GM23338 (cell line): ENCODE measurements at regions not wholly inside any gene's neighbourhood (a gene's known extent, or its start where the extent isn't known, plus 50 kb on each side); places are given as distances from the start of the nearest gene placed in this dataset.

Source experiments
- ATAC-seq: fragments of 200-7000 bp; cut with Tn5 transposase; 3 replicates; pipeline ENCODE4 v1.9.1; 2020
- DNase-seq: peaks from one replicate; pipeline ENCODE4 v3.0.0-alpha.2; 2015; ENCODE audit warnings: low spot score
- H2AFZ ChIP-seq: fragments of 200-600 bp; sonication (generic); 2 replicates; pipeline ENCODE4 v1.8.0; 2016; ENCODE audit warnings: antibody characterized with exemption, mild to moderate bottlenecking, moderate library complexity
- H3F3A ChIP-seq: fragments of 200-600 bp; sonication (generic); replicated peaks from 2 replicates; pipeline ENCODE4 v1.8.0; 2017; ENCODE audit warnings: antibody characterized with exemption, mixed run types, low read depth
- H3K27ac ChIP-seq: fragments of 200-600 bp; sonication (generic); 2 replicates; pipeline ENCODE4 v1.6.1; 2016; ENCODE audit warnings: low read depth
- H3K27me3 ChIP-seq: fragments of 200-600 bp; sonication (generic); 2 replicates; pipeline ENCODE4 v1.8.0; 2016; ENCODE audit warnings: mild to moderate bottlenecking, mixed run types, moderate library complexity; ENCODE audit not compliant: insufficient read depth
- H3K36me3 ChIP-seq: fragments of 200-600 bp; sonication (generic); 2 replicates; pipeline ENCODE4 v1.8.0; 2016; ENCODE audit warnings: mild to moderate bottlenecking; ENCODE audit not compliant: insufficient read depth
- H3K4me1 ChIP-seq: fragments of 200-600 bp; sonication (generic); 2 replicates; pipeline ENCODE4 v1.8.0; 2016; ENCODE audit warnings: mild to moderate bottlenecking, moderate library complexity; ENCODE audit not compliant: insufficient read depth
- H3K4me2 ChIP-seq: fragments of 200-600 bp; sonication (generic); 2 replicates; pipeline ENCODE4 v1.7.1; 2017; ENCODE audit warnings: mixed run types
- H3K4me3 ChIP-seq: fragments of 200-600 bp; sonication (generic); 2 replicates; pipeline ENCODE4 v1.6.1; 2016; ENCODE audit warnings: mixed run types
- H3K79me2 ChIP-seq: fragments of 200-600 bp; sonication (generic); replicated peaks from 2 replicates; pipeline ENCODE4 v1.8.0; 2017; ENCODE audit warnings: mild to moderate bottlenecking; ENCODE audit not compliant: insufficient read depth
- H3K9me2 ChIP-seq: fragments of 200-600 bp; sonication (generic); 2 replicates; pipeline ENCODE4 v1.8.0; 2017; ENCODE audit not compliant: insufficient read depth
- H4K20me1 ChIP-seq: fragments of 200-600 bp; sonication (generic); replicated peaks from 2 replicates; pipeline ENCODE4 v1.8.0; 2017; ENCODE audit warnings: mild to moderate bottlenecking; ENCODE audit not compliant: insufficient read depth
- H3K27ac Mint-ChIP-seq: 2 replicates; pipeline ENCODE4 v1.8.0; 2020; ENCODE audit warnings: inconsistent platforms, mild to moderate bottlenecking, moderate library complexity, mixed read lengths
- H3K27me3 Mint-ChIP-seq: 3 replicates; pipeline ENCODE4 v1.8.0; 2022; ENCODE audit warnings: low read depth, mild to moderate bottlenecking, moderate library complexity, mixed read lengths, inconsistent platforms; ENCODE audit not compliant: insufficient read depth, poor library complexity
- H3K36me3 Mint-ChIP-seq: 3 replicates; pipeline ENCODE4 v1.8.0; 2021; ENCODE audit warnings: low read depth, mild to moderate bottlenecking, inconsistent platforms, moderate library complexity, mixed read lengths
- H3K4me1 Mint-ChIP-seq: 3 replicates; pipeline ENCODE4 v1.8.0; 2020; ENCODE audit warnings: mild to moderate bottlenecking, inconsistent platforms, mixed read lengths
- H3K4me3 Mint-ChIP-seq: 3 replicates; pipeline ENCODE4 v1.8.0; 2021; ENCODE audit warnings: moderate library complexity, mild to moderate bottlenecking, inconsistent platforms, mixed read lengths
- H3K9me3 Mint-ChIP-seq: 3 replicates; pipeline ENCODE4 v1.8.0; 2020; ENCODE audit warnings: moderate library complexity, mild to moderate bottlenecking, inconsistent platforms, mixed read lengths
- CREB1 ChIP-seq: fragments of 250-450 bp; sonication (Bioruptor Pico); IDR thresholded peaks from 2 replicates; pipeline ENCODE4 v1.5.0; 2020; ENCODE audit warnings: low read depth, mild to moderate bottlenecking, moderate library complexity
- EZH2 ChIP-seq: fragments of 200-600 bp; sonication (generic); IDR thresholded peaks from one replicate; pipeline ENCODE4 v1.8.0; 2017; ENCODE audit warnings: antibody characterized with exemption, mild to moderate bottlenecking, low read depth; ENCODE audit not compliant: unreplicated experiment
- EZH2phosphoT487 ChIP-seq: fragments of 200-600 bp; sonication (generic); IDR thresholded peaks from one replicate; pipeline ENCODE4 v1.8.1; 2018; ENCODE audit warnings: antibody characterized with exemption; ENCODE audit not compliant: unreplicated experiment
- NANOG ChIP-seq: IDR thresholded peaks from 2 replicates; pipeline ENCODE4 v1.6.1; 2016; ENCODE audit warnings: antibody characterized with exemption, borderline replicate concordance
- POLR2AphosphoS5 ChIP-seq: IDR thresholded peaks from 2 replicates; pipeline ENCODE4 v1.6.1; 2016; ENCODE audit warnings: antibody characterized with exemption, low read depth
- STAT1 ChIP-seq: IDR thresholded peaks from one replicate; pipeline ENCODE4 v1.6.1; 2016; ENCODE audit warnings: antibody characterized with exemption; ENCODE audit not compliant: unreplicated experiment
- ZNF331 ChIP-seq: fragments of 250-450 bp; sonication (Bioruptor Pico); IDR thresholded peaks from 2 replicates; pipeline ENCODE4 v1.5.0; 2020; ENCODE audit warnings: low read depth, mild to moderate bottlenecking, moderate library complexity
- TF ChIP-seq, protein P1 (sequence below): IDR thresholded peaks from one replicate; pipeline ENCODE4 v1.6.1; 2018; ENCODE audit warnings: antibody characterized with exemption; ENCODE audit not compliant: unreplicated experiment
- TF ChIP-seq, protein P2 (sequence below): IDR thresholded peaks from 2 replicates; pipeline ENCODE4 v1.6.1; 2016; ENCODE audit warnings: antibody characterized with exemption
- TF ChIP-seq, protein P3 (sequence below), 2 experiments: fragments of 200-600 bp in 1 of 2; sonication (generic) in 1 of 2; conservative IDR thresholded peaks; 2 replicates each; pipeline versions ENCODE4 v1.5.1 to v1.6.1; 2016 to 2017; ENCODE audit warnings: antibody characterized with exemption in 2 of 2, low read depth in 2 of 2, mild to moderate bottlenecking in 2 of 2, moderate library complexity in 1 of 2

DNA sequence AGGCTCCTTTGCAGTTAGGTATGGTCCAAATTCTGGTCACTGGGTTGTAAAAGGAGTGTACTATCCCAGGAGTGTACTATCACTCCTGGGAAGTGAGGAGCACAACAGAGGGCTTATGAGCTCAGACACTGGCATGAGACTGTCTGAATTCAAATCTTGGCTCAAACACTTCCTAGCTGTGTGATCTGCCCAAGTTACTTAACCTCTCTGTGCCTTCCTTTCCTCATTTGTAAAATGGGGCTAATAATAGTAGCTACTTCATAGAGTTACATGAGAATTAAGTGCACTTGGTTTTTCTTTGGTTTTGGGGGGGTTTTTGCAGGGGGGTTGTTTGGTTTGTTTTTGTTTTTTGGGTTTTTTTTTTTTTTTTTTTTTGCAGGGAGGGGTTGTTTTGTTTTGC lies 152.0 kb downstream of the BCOR start (continued):
- TF ChIP-seq CREB1 (CRISPR knock-in tag) (no peak), STAT1 (no peak), EZH2 (no peak), ZNF331 (CRISPR knock-in tag) (no peak), POLR2AphosphoS5 (no peak), NANOG (no peak)
- TF ChIP-seq, protein P1, sequence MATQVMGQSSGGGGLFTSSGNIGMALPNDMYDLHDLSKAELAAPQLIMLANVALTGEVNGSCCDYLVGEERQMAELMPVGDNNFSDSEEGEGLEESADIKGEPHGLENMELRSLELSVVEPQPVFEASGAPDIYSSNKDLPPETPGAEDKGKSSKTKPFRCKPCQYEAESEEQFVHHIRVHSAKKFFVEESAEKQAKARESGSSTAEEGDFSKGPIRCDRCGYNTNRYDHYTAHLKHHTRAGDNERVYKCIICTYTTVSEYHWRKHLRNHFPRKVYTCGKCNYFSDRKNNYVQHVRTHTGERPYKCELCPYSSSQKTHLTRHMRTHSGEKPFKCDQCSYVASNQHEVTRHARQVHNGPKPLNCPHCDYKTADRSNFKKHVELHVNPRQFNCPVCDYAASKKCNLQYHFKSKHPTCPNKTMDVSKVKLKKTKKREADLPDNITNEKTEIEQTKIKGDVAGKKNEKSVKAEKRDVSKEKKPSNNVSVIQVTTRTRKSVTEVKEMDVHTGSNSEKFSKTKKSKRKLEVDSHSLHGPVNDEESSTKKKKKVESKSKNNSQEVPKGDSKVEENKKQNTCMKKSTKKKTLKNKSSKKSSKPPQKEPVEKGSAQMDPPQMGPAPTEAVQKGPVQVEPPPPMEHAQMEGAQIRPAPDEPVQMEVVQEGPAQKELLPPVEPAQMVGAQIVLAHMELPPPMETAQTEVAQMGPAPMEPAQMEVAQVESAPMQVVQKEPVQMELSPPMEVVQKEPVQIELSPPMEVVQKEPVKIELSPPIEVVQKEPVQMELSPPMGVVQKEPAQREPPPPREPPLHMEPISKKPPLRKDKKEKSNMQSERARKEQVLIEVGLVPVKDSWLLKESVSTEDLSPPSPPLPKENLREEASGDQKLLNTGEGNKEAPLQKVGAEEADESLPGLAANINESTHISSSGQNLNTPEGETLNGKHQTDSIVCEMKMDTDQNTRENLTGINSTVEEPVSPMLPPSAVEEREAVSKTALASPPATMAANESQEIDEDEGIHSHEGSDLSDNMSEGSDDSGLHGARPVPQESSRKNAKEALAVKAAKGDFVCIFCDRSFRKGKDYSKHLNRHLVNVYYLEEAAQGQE = no peak
- TF ChIP-seq, protein P2, sequence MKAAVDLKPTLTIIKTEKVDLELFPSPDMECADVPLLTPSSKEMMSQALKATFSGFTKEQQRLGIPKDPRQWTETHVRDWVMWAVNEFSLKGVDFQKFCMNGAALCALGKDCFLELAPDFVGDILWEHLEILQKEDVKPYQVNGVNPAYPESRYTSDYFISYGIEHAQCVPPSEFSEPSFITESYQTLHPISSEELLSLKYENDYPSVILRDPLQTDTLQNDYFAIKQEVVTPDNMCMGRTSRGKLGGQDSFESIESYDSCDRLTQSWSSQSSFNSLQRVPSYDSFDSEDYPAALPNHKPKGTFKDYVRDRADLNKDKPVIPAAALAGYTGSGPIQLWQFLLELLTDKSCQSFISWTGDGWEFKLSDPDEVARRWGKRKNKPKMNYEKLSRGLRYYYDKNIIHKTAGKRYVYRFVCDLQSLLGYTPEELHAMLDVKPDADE = no peak
- TF ChIP-seq, protein P3, sequence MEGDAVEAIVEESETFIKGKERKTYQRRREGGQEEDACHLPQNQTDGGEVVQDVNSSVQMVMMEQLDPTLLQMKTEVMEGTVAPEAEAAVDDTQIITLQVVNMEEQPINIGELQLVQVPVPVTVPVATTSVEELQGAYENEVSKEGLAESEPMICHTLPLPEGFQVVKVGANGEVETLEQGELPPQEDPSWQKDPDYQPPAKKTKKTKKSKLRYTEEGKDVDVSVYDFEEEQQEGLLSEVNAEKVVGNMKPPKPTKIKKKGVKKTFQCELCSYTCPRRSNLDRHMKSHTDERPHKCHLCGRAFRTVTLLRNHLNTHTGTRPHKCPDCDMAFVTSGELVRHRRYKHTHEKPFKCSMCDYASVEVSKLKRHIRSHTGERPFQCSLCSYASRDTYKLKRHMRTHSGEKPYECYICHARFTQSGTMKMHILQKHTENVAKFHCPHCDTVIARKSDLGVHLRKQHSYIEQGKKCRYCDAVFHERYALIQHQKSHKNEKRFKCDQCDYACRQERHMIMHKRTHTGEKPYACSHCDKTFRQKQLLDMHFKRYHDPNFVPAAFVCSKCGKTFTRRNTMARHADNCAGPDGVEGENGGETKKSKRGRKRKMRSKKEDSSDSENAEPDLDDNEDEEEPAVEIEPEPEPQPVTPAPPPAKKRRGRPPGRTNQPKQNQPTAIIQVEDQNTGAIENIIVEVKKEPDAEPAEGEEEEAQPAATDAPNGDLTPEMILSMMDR (conservative IDR thresholded peaks at IDR 0.05; ENCODE audit: low read depth in 2 of 2) = no peak

DNA sequence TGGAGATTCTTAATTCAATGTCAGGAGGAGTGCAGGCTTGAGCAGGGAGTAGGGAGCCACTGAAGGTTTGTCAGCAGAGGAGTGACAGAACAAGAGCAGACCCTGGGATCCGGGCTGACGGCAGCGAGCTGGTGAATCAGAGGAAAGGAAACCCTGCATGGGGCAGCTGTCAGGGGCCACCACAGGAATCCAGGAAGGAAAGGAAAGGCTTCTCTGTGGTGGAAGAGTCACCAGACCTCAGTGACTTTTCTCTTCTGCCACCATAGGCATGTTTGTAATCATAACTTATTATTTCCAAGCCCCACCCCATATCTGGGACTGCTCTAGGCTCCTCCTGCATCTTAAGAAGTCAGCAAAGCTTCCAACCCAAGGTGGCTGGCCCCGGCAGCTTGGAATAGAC lies 150.9 kb downstream of the BCOR start:
- no peaks in the 10 kb centered on the region for H3K36me3 Mint-ChIP-seq
- peaks cover 5% of the 10 kb centered on the region for H3K27me3 Mint-ChIP-seq
- H2AFZ ChIP-seq = no peak overlapping the region
- no peak overlapping the region for H3K4me2 ChIP-seq
- DNase-seq = no peak
- peaks cover 5% of the 10 kb centered on the region; the same call in 1 of the 3 replicates for H3K9me3 Mint-ChIP-seq
- H3K4me1 ChIP-seq = no peaks in the 10 kb centered on the region
- H3K79me2 ChIP-seq = no peaks in the 10 kb centered on the region
- H3K27ac Mint-ChIP-seq = no peak overlapping the region
- H3K27me3 ChIP-seq = no peaks in the 10 kb centered on the region
- H3K27ac ChIP-seq = no peak overlapping the region
- H3K4me1 Mint-ChIP-seq = peaks cover 10% of the 10 kb centered on the region; the same call in 2 of the 3 replicates
- H3K9me2 ChIP-seq = no peaks in the 10 kb centered on the region
- no peaks in the 10 kb centered on the region for H3K36me3 ChIP-seq
- no peak overlapping the region for H3K4me3 Mint-ChIP-seq
- H3F3A ChIP-seq = no peaks in the 10 kb centered on the region
- no peak for ATAC-seq
- no peaks in the 10 kb centered on the region for H4K20me1 ChIP-seq
- no peak overlapping the region for H3K4me3 ChIP-seq
- TF ChIP-seq ZNF331 (CRISPR knock-in tag) (no peak), EZH2phosphoT487 (no peak)
- TF ChIP-seq, protein P3 (conservative IDR thresholded peaks at IDR 0.05; ENCODE audit: low read depth in 2 of 2) = no peak
